K562 (cell line): ENCODE measurements at regions not wholly inside any gene's neighbourhood (a gene's known extent, or its start where the extent isn't known, plus 50 kb on each side); places are given as distances from the start of the nearest gene placed in this dataset.

Source experiments
- ATAC-seq: fragments of 200-7000 bp; cut with Tn5 transposase; 3 replicates; pipeline ENCODE4 v1.9.1; 2020; ENCODE audit warnings: moderate library complexity
- BruUV-seq: library from RNA; stranded (reverse); fragments of 400-500 nt; replicated peaks from 2 replicates; lab custom pipeline; 2021; lab: Mats Ljungman, UMichigan
- CTCF ChIA-PET: fragments of 300-600 bp; formaldehyde crosslinking; extraction: SDS; loops from one replicate; lab custom pipeline; 2021; ENCODE audit warnings: low intra/inter-chr PET ratio; lab: Yijun Ruan, JAX
- POLR2A ChIA-PET: fragments of 300-600, 350-650 bp; sonication (Branson Sonifier 250); formaldehyde crosslinking; extraction: SDS; loops from one replicate; lab custom pipeline; 2021; ENCODE audit warnings: antibody characterized with exemption, inconsistent platforms; lab: Yijun Ruan, JAX
- DNase-seq, 4 experiments: peaks; one replicate each; pipeline versions ENCODE4 v3.0.0 to v3.0.0-alpha.2; 2011 to 2018; ENCODE audit warnings: low spot score in 3 of 4, mixed read lengths in 3 of 4; ENCODE audit errors: extremely low read depth in 1 of 4
- FAIRE-seq: peaks from 2 replicates; lab custom pipeline; 2011; peaks lifted over from hg19 to GRCh38; lab: Jason Lieb, UNC
- H2AFZ ChIP-seq: 2 replicates; pipeline ENCODE4 v1.6.0; 2011; ENCODE audit warnings: low read depth, low read length, control low read depth, inconsistent platforms
- H3K27ac ChIP-seq: fragments of 200-600 bp; 3 replicates; pipeline ENCODE4 v1.8.0; 2011; ENCODE audit warnings: low read depth, mild to moderate bottlenecking, control low read depth, inconsistent platforms, low read length, moderate library complexity, mixed read lengths; ENCODE audit errors: extremely low read depth
- H3K27me3 ChIP-seq, 2 experiments: fragments of 300-600 bp in 1 of 2; 2 replicates in 1 of 2; 3 replicates in 1 of 2; pipeline versions ENCODE4 v1.6.0 to v1.8.0; 2011; ENCODE audit warnings: inconsistent platforms in 2 of 2, low read length in 2 of 2, mild to moderate bottlenecking in 1 of 2, mixed read lengths in 1 of 2, moderate library complexity in 1 of 2; ENCODE audit not compliant: control insufficient read depth in 2 of 2, insufficient read depth in 2 of 2
- H3K36me3 ChIP-seq: fragments of 300-600 bp; 3 replicates; pipeline ENCODE4 v1.8.0; 2011; ENCODE audit warnings: mild to moderate bottlenecking, low read length, inconsistent platforms; ENCODE audit not compliant: control insufficient read depth, insufficient read depth
- H3K4me1 ChIP-seq, 2 experiments: fragments of 200-600 bp in 1 of 2; replicated peaks in 1 of 2; 2 replicates in 1 of 2; 3 replicates in 1 of 2; pipeline versions ENCODE4 v1.5.1 to v1.8.0; 2011; ENCODE audit warnings: inconsistent platforms in 2 of 2, low read length in 2 of 2, mild to moderate bottlenecking in 1 of 2, mixed read lengths in 1 of 2, moderate library complexity in 1 of 2; ENCODE audit not compliant: control insufficient read depth in 2 of 2, insufficient read depth in 2 of 2
- H3K4me2 ChIP-seq: 2 replicates; pipeline ENCODE4 v1.6.1; 2011; ENCODE audit warnings: low read length, control low read depth, inconsistent platforms, mixed read lengths; ENCODE audit not compliant: insufficient read depth
- H3K4me3 ChIP-seq: fragments of 200-600 bp; sonication (generic), shearing (Covaris generic); 2 replicates; pipeline ENCODE4 v1.5.1; 2016; ENCODE audit warnings: control low read depth, inconsistent platforms
- H3K79me2 ChIP-seq: fragments of 200-600 bp; 3 replicates; pipeline ENCODE4 v1.8.0; 2011; ENCODE audit warnings: low read length, inconsistent platforms; ENCODE audit not compliant: control insufficient read depth, insufficient read depth
- H3K9ac ChIP-seq, 2 experiments: 2 replicates each; pipeline versions ENCODE4 v1.6.0 to v1.6.1; 2011; ENCODE audit warnings: low read depth in 2 of 2, low read length in 2 of 2, control low read depth in 1 of 2, inconsistent platforms in 1 of 2, mild to moderate bottlenecking in 1 of 2, mixed read lengths in 1 of 2; ENCODE audit not compliant: insufficient read depth in 1 of 2
- H3K9me1 ChIP-seq: one replicate; pipeline ENCODE4 v1.6.0; 2011; ENCODE audit warnings: inconsistent platforms, mild to moderate bottlenecking, low read length, moderate library complexity; ENCODE audit not compliant: control insufficient read depth, insufficient read depth
- H3K9me3 ChIP-seq: replicated peaks from 2 replicates; pipeline ENCODE4 v1.5.1; 2011; ENCODE audit warnings: low read depth, low read length, inconsistent platforms; ENCODE audit not compliant: control insufficient read depth, insufficient read depth
- H4K20me1 ChIP-seq: replicated peaks from 2 replicates; pipeline ENCODE4 v1.6.1; 2011; ENCODE audit warnings: low read length, inconsistent platforms, mixed read lengths; ENCODE audit not compliant: control insufficient read depth, insufficient read depth
- CREB3 ChIP-seq: fragments of 450-650 bp; conservative IDR thresholded peaks from 2 replicates; pipeline ENCODE4 v1.6.1; 2016; ENCODE audit warnings: missing genetic modification characterization, low read depth, mild to moderate bottlenecking, missing compliant biosample characterization, moderate library complexity
- ELF4 ChIP-seq: fragments of 450-650 bp; formaldehyde crosslinking; IDR thresholded peaks from 2 replicates; pipeline ENCODE4 v1.4.0; 2022; ENCODE audit warnings: missing genetic modification characterization
- HMG20A ChIP-seq: fragments of 450-650 bp; formaldehyde crosslinking; conservative IDR thresholded peaks from 2 replicates; pipeline ENCODE4 v1.4.0; 2020; ENCODE audit warnings: mild to moderate bottlenecking, mixed read lengths
- NCOA1 ChIP-seq: fragments of 450-650 bp; IDR thresholded peaks from 2 replicates; pipeline ENCODE4 v1.6.1; 2016; ENCODE audit warnings: low read depth
- NFIX ChIP-seq: fragments of 250-450 bp; sonication (Bioruptor Pico); IDR thresholded peaks from 2 replicates; pipeline ENCODE4 v1.4.0; 2020; ENCODE audit warnings: low read depth, mild to moderate bottlenecking, moderate library complexity
- NR2C2 ChIP-seq, 2 experiments: fragments of 200-800 bp in 1 of 2; sonication (Bioruptor generic) in 1 of 2; sonication (generic) in 1 of 2; formaldehyde crosslinking in 1 of 2; IDR thresholded peaks; 2 replicates each; pipeline versions ENCODE4 v1.6.1 to v1.8.0; 2016 to 2022; ENCODE audit warnings: mild to moderate bottlenecking in 1 of 2, missing compliant biosample characterization in 1 of 2, missing genetic modification characterization in 1 of 2, missing genetic modification reagents in 1 of 2
- PCBP1 ChIP-seq: fragments of 200-400 bp; formaldehyde crosslinking; IDR thresholded peaks from 2 replicates; pipeline ENCODE4 v1.6.1; 2018; ENCODE audit warnings: mild to moderate bottlenecking, low read depth, low read length; ENCODE audit not compliant: poor library complexity, severe bottlenecking
- PTTG1 ChIP-seq: fragments of 450-650 bp; IDR thresholded peaks from 2 replicates; pipeline ENCODE4 v1.6.1; 2016; ENCODE audit warnings: low read depth, mild to moderate bottlenecking, missing genetic modification characterization, missing compliant biosample characterization
- SMARCA4 ChIP-seq: fragments of 450-650 bp; IDR thresholded peaks from 2 replicates; pipeline ENCODE4 v1.6.1; 2016
- U2AF2 ChIP-seq: fragments of 200-400 bp; formaldehyde crosslinking; optimal IDR thresholded peaks from 2 replicates; pipeline ENCODE3; 2017; ENCODE audit warnings: low read depth, mild to moderate bottlenecking, low read length
- XRCC4 ChIP-seq: IDR thresholded peaks from one replicate; pipeline ENCODE4 v1.6.1; 2011; ENCODE audit not compliant: insufficient read depth, insufficient read length; ENCODE audit errors: extremely low read depth
- ZKSCAN3 ChIP-seq: fragments of 250-450 bp; sonication (Bioruptor Pico); IDR thresholded peaks from 2 replicates; pipeline ENCODE4 v1.4.0; 2020
- ZNF124 ChIP-seq: sonication (generic); formaldehyde crosslinking; IDR thresholded peaks from 2 replicates; pipeline ENCODE4 v1.8.1; 2022; ENCODE audit warnings: missing genetic modification reagents
- ZNF146 ChIP-seq: IDR thresholded peaks from one replicate; pipeline ENCODE4 v1.6.1; 2018; ENCODE audit warnings: missing compliant biosample characterization; ENCODE audit not compliant: unreplicated experiment
- ZNF347 ChIP-seq: fragments of 450-650 bp; formaldehyde crosslinking; IDR thresholded peaks from 2 replicates; pipeline ENCODE4 v1.4.0; 2020; ENCODE audit warnings: low read depth, mild to moderate bottlenecking, moderate library complexity
- WGBS: fragments of 100-300 bp; shearing (Covaris generic); methylation state at CpG from one replicate; pipeline ENCODE4 v1.1.6; 2016; ENCODE audit warnings: low coverage, mixed read lengths; ENCODE audit not compliant: insufficient coverage; ENCODE audit errors: missing lambda C conversion rate; 5-methylcytosine and 5-hydroxymethylcytosine counted together
- in situ Hi-C: fragments of 300-500 bp; cut with MboI; formaldehyde crosslinking; loops from 4 replicates; pipeline ENCODE4 v1.15.0; 2018; ENCODE audit warnings: inconsistent platforms, mixed read lengths
- intact Hi-C: fragments of 100-400 bp; cut with micrococcal nuclease; formaldehyde crosslinking; loops from 2 replicates; pipeline ENCODE4 v1.14.2; 2022
- TF ChIP-seq, protein P1 (sequence below), 2 experiments: fragments of 450-650 bp; conservative IDR thresholded peaks; 2 replicates each; pipeline ENCODE4 v1.6.1; 2017; ENCODE audit warnings: mild to moderate bottlenecking in 2 of 2, moderate library complexity in 2 of 2
- TF ChIP-seq, protein P2 (sequence below): conservative IDR thresholded peaks from 2 replicates; pipeline ENCODE4 v1.6.1; 2011; ENCODE audit warnings: low read depth, mild to moderate bottlenecking, low read length; ENCODE audit not compliant: control insufficient read depth

- H3K27me3 ChIP-seq, result peaks cover 2 to 10% of the 10 kb centered on the region in 2 experiments; a peak in 4 of 5 replicates
- no peak for TF ChIP-seq XRCC4
- TF ChIP-seq PTTG1 (tag), result no peak
- no peak for TF ChIP-seq CREB3 (tag)
- TF ChIP-seq HMG20A, result no peak
- no peak for TF ChIP-seq U2AF2
- TF ChIP-seq SMARCA4, result no peak
- TF ChIP-seq ZNF347 (CRISPR knock-in tag), result no peak
- TF ChIP-seq ZNF146 (CRISPR knock-in tag), result no peak
- TF ChIP-seq, protein P1, sequence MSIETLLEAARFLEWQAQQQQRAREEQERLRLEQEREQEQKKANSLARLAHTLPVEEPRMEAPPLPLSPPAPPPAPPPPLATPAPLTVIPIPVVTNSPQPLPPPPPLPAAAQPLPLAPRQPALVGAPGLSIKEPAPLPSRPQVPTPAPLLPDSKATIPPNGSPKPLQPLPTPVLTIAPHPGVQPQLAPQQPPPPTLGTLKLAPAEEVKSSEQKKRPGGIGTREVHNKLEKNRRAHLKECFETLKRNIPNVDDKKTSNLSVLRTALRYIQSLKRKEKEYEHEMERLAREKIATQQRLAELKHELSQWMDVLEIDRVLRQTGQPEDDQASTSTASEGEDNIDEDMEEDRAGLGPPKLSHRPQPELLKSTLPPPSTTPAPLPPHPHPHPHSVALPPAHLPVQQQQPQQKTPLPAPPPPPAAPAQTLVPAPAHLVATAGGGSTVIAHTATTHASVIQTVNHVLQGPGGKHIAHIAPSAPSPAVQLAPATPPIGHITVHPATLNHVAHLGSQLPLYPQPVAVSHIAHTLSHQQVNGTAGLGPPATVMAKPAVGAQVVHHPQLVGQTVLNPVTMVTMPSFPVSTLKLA (conservative IDR thresholded peaks at IDR 0.05), result no peak
- TF ChIP-seq NFIX (CRISPR knock-in tag), result no peak
- no peak for TF ChIP-seq NR2C2 (CRISPR knock-in tag; IDR thresholded peaks at IDR 0.05)
- no peak for TF ChIP-seq NR2C2 (tag; IDR thresholded peaks at IDR 0.05)
- TF ChIP-seq, protein P2, sequence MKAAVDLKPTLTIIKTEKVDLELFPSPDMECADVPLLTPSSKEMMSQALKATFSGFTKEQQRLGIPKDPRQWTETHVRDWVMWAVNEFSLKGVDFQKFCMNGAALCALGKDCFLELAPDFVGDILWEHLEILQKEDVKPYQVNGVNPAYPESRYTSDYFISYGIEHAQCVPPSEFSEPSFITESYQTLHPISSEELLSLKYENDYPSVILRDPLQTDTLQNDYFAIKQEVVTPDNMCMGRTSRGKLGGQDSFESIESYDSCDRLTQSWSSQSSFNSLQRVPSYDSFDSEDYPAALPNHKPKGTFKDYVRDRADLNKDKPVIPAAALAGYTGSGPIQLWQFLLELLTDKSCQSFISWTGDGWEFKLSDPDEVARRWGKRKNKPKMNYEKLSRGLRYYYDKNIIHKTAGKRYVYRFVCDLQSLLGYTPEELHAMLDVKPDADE, result no peak
- TF ChIP-seq PCBP1, result no peak
- TF ChIP-seq ZNF124 (CRISPR knock-in tag), result no peak
- no peak for TF ChIP-seq NCOA1
- TF ChIP-seq ELF4 (CRISPR knock-in tag), result no peak
- no peak for TF ChIP-seq ZKSCAN3 (CRISPR knock-in tag)
- no peak overlapping the region for H2AFZ ChIP-seq
- no peak overlapping the region for H3K27ac ChIP-seq
- DNase-seq (no peak), FAIRE-seq (no peak), ATAC-seq (no peak)
- H3K79me2 ChIP-seq, result no peaks in the 10 kb centered on the region
- 0% methylated on average over 3 of the region's 3 CpGs for WGBS
- POLR2A ChIA-PET, result interaction anchor here (0.8 kb wide), 1 partner anchor 8 kb away, joined by 3 read pairs; no protein-coding TSS in a partner anchor
- no peaks in the 10 kb centered on the region for H3K36me3 ChIP-seq
- H4K20me1 ChIP-seq, result no peaks in the 10 kb centered on the region
- H3K9me1 ChIP-seq, result no peaks in the 10 kb centered on the region
- no peak overlapping the region for H3K4me3 ChIP-seq
- no peak overlapping the region for H3K9ac ChIP-seq
- CTCF ChIA-PET, result no interaction called here
- intact Hi-C loops, result no loop called here
- H3K4me2 ChIP-seq, result no peak overlapping the region
- in situ Hi-C loops, result no loop called here
- H3K4me1 ChIP-seq, result no peaks in the 10 kb centered on the region
- H3K9me3 ChIP-seq, result no peaks in the 10 kb centered on the region
- BruUV-seq, result no TSS peak
Observed at GRCh38 chr5:174197929-174198328, 152.4 kb downstream of the NSG2 start.
